ENCODE measurements at regions not wholly inside any gene's neighbourhood (a gene's known extent, or its start where the extent isn't known, plus 50 kb on each side); places are given as distances from the start of the nearest gene placed in this dataset.

DNA sequence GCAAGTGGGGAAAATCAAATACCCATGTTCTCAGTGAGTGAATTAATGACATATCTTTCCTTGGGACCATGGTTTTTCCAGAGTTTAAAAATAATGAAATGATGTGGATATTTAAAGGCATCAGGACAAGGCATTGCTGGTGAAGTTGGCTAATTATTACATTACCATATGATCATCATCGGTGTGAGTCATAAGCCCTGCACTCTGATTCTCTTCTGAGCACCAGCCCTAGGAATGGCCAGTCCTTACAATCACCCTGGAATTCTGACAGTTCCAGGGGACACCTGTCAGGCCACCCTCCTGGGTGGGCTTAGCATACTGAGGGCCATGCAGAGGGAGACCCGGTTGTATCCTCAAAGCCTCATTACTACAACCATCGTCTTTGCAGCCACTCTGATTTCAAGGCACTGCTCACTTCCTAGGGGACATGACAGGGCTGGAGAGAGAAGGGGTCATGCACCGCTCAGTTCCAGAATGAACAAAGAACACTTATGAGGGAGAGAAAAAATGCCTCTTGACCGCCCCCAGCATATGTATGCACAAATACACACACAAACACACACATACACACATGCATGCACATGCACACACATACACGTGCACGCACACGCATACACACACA lies 365.0 kb downstream of the MIAT start:
- no peak for DNase-seq

DNA sequence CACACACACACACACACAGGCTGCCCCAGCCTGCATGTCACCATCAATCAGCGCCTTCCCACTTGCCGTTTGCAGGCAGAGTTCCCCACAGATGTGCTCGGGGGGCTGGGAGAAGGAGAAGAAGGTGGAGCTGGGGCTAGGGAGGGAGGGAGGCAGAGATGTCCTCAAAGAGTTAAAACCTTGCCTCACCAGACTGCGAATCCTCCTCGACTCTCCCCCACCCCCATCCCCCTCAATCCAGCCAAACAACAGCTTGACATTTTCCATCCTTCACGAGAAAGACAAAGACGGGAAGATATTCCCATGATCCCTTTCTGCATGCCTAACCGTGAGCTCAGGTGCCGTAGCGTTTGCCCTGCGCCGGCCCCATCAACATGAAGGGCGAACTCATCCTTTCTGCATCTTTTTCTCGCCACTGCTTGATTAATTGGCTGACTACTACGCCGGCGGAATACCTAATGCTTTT lies 365.5 kb downstream of the MIAT start:
- no peak for DNase-seq

DNA sequence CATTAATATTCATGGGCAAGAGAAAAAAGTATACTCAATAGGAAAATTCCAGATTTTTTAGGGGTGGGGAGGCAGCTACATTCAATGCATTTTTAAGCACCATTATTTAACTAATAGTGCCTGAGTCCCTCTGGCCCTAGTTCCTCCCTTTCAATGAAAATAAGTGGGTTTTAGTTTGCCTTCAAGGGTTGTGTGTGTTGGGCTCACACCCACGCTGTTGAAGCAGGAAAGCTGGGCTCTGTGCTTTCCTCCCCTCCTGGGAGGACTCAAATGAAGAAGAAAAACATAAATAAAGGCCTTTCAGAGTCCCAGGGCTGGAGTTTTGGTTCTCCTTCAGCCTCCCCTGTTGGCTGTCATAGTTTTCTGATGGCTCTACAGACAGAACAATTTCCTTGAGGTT lies 366.2 kb downstream of the MIAT start:
- no peak for DNase-seq

DNA sequence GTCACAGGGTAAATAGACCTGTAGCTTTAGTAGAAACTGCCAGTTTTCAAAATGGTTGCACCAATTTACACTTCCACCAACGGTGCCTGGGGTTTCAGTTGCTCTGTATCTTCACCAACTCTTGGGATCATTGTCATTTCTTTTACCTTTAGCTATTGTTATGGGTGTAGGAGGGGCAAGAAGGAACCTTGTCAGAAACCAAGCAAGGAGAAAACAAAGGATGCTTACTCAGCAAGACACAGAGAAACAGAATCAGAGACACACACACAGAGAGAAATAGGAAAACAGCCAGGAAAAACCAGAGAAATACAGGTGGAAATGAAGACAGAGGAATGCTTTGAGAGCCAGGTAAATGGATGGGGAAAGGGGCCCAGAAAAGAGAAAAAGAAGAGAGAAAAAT lies 367.6 kb downstream of the MIAT start:
- no peak for DNase-seq

DNA sequence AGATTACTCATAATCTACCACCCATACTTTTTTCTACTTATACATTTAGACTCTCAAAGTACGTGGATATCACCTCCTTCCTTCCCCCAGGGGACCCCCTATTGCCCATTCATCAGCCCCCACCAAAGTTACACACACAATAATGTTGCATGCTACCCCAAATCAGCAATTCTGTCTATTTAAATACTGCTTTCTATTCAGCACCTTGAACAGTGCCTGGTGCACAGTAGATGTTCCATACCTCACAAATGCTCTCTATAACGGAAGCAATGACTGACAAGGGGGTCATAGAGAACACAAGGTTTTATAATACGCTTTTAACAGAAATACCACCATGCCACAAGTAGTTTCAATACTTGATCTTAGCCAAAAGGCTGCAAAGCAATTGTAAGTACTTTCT lies 370.7 kb downstream of the MIAT start:
- DNase-seq: no peak

DNA sequence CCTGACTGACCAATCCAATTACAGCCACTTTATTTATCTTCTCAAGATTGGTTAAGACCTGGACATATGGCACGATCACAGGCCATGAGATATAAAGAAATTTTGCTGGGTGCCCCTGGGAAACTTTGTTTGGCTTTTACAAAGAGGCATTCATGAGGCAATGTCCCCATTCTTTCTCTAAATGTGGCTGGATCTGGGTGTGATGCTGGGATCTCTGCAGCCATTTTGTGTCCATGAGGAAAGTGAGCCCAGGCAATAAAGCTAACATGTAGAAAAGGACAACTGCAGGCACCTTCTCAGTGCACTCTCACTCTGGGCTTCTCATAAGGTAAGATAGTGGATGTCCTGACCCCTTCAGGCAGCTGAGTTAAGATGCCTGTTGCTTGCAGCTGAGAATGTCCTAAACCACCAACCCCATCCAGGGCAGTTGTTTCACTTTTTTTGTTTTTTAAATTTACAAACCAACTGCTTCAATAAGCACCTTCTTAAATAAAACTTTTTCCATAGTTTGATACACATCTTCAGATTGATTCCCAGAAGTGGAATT lies 372.3 kb downstream of the MIAT start:
- DNase-seq: no peak

DNA sequence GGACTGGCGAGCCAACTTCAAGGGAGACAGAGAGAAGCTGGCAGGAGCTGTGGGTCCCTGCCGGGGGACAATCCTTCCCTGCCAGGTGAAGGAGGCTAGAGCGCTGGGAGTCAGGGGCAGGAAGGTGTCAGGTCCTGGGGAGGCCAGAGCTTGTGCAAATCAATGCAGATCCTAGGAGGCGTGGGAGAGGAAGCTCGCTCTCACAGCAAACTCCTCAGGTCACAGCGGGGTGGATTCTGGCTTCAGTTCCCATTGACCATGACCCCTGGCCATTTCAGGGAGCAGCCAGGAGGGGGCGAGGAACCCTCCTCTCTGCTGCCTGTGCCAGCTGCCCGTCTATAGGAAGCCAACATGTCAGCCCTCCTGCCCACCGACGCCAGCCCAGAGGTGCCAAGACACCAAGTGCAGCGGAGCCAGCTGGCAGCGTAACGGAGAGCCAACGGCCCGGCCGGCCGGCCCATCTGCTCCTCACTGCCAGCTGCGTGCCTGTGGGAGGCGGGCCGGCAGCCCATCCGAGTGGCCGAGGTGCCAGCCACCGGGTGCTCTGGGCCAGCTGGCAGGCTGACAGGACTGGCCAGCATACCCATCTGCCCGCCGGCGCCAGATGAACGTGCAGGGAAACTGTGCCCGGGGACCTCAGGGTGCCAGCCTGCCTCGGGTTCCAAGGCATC lies 374.8 kb downstream of the MIAT start:
- no peak for DNase-seq

DNA sequence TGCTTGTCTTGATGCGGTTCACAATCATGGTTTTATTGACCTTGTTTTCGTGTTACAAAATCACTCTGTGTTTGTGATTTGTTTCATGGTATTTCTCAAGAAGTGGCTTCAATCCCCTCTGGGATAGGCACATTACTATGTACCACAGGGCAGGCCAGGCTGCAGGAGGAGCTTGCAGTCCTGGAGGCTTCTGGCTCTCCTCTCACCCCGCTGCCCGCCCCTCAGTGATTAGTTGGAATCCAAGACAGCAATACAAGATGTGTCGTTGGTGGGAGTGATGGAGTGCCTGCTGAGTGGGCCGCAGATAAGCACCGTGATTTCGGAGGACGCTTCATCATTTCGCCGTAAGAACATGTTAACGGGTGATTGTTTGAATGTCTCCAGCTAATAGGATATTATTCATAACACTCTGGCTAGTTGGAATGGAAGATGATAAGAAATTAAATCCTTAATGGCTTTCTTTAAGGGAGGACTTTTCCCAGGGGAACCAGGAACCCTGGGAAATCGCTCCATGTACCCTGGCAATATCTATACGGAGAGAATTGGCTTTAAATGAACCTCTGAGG lies 384.4 kb downstream of the MIAT start:
- DNase-seq: no peak

DNA sequence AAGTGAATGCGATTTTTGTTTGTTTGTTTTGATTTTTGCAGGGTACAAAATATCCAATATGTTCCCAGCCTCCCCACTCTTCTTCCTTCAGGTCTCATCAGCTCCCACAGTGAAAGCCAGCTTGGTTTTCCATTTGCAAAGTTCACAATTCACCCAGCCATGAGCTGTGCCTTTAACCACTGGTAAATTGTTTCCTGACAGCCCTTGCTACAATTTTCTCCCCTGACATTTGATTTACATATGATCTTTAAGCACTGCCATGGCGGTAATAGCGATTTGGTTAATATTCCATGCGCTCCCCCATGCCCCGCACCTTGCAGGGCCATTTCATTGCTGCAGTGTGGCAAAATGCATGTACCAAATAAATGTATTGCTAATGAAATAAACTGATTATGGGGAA lies 385.9 kb downstream of the MIAT start:
- DNase-seq: no peak

DNA sequence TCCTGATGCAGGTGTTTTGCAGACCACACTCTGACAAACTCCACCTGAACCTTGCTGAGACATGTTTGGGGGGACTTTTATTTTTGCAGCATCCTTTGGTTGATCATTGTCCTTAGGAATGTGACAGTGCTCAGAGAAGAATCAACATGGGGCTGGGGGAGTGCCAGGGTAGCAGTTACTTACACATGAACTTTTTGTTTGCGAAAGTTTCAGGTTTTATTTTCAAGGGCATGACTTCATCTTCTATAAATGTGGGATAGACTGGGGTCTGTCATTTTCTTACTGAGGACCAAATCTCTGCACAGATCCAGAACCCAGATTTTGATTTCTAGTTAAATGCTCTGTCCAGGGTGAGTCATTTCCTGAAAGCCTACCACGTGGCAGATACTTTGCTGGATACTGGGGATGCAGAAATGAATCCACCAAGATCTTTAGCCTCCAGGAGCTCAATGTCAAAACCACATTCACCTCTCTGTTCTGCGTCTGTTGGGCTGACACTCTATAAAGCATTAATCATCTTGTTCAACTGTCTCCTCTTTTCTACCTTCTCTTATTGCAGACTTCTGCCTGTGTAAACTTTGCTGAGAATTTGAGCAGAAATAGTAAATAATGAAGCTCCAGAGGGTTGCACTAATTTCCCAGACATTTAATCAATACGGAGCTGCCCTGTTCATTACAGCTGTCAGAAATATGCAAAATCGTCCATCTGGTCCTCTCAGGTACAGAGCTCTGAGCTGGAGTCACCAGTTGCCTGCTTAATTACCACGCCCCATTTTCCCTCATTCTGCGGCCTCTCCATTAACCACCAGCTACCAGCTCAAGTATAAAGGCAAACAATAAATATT lies 387.9 kb downstream of the MIAT start:
- no peak for DNase-seq

DNA sequence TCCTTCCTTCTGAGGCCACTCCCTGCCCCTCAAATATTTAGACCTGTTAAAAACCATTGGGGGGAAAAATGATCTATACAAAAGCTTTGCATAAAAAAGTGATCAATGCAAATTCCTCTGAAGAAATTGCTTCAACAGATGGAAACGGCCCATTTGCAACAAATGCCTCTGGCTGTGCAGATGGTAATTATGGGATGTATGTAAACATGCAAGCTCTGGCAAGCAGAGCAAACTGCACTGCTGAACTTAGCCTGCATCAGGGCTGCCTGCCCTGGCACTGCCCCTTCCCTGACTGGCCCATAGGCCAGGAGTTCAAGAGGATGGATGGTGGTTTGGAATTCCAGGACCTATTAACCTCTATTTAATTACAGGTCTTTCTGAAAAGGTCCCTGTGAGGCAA lies 388.7 kb downstream of the MIAT start:
- no peak for DNase-seq

DNA sequence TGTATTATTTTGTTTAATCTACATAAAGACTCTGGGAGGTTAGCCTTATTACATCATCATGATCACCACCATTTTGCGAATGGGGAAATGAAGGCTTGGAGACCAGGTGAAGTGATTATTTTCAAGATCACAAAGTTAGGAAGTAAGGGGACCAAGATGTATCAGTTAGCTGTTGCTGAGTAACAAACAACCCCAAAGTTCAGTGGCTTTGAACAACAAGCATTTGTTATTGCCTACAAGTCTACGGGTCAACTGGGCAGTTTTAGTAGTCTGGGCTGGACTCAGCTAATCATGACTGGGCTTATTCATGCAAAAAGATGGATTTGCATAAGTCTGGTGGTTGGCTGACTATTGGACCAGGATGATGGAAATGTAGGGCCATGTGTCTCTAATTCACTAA lies 389.2 kb downstream of the MIAT start:
- no peak for DNase-seq

DNA sequence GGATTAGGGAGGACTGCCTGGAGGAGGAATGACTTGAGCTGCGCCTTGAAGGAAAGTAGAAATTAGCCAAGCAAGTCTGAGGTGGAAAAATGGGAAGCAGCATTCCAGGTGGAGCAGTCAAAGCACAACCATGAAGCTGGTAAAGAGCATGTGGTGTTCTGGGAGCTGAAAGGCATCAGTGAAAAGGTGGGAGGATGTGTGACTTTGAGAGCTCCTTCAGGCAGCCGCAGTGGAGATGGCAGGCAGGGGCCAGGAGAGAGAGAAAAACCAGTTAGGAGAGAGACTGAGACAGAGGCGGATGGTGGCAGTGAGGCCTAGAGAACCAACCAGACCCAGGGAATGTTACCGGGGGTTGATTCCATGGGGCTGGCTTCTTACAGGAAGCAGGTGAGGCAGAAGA lies 393.4 kb downstream of the MIAT start:
- DNase-seq: no peak

DNA sequence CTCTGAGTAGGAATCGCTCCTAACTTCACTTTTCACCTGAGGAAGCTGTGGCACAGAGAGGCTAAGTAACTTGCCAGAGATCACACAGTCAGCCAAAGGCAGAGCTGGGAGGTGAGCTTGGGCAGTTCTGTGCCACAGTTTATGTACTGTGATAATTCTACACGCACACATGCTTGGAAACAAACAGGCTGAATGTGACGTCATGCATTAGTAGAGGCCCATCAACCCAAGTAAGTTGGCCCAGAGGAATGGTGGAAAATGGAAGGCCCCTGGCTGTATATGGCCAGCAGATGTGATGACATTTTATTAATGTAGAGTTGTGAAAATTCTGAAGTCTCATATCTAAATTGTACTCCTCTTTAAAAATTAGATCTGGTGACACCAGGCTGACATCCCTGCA lies 394.0 kb downstream of the MIAT start:
- no peak for DNase-seq

DNA sequence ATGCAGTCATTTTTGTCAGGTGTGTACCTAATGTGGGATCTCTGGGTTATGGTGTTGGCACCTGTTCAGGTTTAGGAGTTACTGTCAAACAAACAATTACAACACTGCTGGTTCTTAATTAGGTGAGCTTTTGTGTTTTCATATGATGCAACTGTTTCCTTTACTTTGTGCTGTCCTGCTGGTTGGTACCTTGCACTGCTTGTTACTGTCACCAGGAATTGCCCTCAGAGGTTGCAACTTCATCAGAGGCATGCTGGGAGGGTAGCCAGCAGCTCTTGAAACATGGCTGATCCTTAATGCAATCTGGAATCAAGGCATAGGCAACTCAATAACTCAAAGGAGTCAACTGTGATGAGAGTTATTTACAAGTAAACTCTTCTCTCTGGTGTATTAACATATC lies 400.3 kb downstream of the MIAT start:
- DNase-seq: no peak

DNA sequence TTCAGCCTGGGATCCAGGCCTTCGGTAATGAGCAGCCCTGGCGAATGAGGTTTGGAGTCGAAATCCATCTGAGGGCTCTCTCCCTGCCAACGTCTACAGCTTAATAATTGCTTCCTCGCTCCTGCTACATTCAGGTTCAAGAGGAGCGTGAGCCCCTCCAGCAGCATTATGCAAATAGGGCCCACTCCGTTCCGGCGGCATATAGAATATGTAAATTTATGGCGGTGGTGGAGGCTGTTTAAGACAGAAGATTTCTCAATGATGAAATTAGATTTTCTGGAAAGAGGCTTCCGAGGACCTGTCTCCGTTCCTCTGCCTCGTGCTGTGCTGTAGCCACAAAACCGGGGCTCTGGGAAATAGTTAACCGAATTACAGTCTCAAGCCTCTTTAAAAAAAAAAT lies 402.8 kb downstream of the MIAT start:
- DNase-seq: no peak

DNA sequence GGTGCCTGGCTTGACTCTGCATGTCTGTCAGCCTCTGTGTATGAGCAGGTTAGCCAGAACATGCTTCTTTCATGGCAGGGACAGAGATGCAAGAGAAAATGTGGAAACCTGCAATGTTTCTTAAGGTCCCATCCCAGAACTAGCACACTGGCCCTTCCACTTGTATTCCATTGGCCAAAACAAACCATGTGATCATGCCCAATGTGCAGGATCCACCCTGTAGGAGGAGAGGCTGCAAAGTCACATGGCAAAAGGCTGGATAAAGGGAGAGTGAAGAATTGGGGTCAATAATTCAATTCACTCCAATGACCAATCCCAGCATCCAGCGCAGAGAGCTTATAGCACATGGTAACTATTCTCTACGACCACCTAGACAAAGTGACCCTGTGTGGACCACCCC lies 405.5 kb downstream of the MIAT start:
- DNase-seq: no peak

DNA sequence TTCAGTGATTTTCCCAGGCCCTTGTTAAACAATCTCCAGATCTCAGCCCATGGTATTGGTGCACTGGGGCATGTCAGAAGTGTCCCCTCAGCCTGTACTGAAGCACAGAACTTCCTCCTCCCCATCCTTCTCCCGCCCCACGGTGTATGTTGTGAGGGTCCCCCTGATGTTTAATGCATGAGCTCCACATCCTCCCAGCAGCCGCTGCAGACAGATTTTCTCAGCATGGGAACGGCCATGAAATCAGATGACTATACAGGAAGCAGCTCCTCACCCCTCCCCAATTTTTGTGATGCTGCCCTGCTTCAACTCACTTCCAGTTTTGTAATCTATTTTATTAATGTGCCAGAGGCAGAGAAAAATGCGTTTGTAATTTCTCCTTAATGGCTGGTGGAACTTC lies 406.0 kb downstream of the MIAT start:
- DNase-seq: no peak

DNA sequence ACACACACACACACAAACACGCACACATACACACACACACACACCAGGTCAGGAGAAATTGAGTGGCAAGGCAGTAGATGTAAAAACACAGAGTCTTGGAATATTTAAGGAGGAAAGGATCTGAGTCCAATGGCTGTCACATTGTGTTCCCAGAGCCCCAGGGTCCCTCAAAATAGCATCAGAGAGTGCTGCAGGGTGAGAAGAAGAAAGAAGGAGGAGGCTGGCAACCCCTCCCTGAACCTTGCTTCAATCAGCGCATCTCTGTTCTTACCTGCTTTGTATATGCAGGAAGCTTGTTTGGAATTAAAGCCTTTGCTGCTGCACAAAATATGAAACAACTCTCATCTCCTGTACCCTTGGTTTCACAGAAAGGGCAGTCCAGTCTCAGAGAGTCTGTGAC lies 406.5 kb downstream of the MIAT start:
- DNase-seq: no peak

DNA sequence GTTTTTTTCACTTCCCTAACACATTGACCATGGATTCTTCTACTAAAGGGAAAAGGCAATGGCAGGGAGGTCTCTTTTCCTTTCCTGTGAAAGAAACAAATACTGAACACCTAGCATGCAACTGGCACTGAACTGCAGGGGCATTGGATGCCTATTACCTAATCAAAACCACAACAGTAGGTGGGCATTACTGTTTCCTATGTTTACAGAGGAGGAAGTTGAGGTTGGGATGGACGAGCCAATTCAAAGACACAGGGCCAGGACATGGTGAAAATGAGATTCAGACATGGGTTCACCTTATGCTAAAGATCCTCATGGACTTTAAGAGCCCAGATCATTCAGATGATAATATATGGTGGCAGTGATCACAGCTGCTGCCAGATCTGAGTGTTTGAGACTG lies 407.0 kb downstream of the MIAT start:
- DNase-seq: no peak

DNA sequence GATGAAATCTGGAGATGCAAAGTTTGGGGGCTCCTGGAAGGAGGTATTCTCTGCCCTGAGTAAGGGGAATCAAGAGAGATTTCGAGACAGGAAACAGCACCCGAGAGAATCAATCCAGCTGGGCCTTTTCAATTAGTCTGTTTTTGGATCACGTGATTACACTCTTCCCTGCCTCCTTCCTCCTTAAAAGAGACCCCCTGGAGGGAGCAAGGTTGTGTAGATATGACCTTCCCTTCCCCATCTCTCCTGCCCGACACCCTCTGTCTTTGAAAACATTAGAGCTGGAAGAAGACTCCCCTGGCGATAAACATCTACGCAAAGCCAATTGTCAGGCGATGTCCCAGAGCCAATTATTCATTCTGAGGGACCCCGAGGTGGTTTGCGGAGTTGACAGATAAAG lies 407.9 kb downstream of the MIAT start:
- DNase-seq: no peak

DNA sequence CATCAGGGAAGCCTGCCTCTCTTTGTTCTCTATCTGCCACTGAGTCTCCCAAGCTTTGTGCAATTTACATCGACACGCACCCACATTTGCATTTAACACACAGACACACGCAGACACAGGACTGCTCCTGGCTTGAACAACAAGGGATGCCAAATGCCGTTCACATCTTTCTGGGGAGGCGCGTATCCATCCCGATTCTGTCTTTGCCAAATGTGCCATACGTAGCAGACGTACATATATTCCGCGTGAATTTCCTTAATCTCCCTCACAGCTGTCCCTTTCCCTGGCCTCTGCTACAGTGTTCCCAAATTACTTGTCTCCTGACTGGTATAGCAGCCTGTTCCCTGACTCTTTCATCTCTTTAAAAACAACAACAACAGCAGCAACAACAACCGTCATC lies 409.5 kb downstream of the MIAT start:
- no peak for DNase-seq

DNA sequence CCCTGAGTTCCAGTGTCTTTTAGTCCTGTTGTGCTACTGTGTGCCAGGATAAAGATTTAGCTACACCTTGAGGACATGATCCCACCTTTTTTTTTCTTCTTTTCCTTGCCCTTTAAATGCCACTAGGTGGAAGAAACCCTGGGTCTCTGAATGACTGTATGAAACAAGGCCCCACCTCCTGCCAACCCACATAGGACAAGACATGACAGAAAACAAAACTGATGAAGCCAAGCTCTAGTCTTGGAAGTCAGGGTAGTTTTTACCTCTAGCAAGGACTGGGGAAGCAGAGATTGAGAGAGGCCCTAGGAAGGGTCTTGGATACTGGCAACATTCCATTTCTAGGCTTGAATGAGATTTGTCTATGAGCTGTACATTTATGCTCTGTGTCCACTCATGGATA lies 410.7 kb downstream of the MIAT start:
- no peak for DNase-seq

DNA sequence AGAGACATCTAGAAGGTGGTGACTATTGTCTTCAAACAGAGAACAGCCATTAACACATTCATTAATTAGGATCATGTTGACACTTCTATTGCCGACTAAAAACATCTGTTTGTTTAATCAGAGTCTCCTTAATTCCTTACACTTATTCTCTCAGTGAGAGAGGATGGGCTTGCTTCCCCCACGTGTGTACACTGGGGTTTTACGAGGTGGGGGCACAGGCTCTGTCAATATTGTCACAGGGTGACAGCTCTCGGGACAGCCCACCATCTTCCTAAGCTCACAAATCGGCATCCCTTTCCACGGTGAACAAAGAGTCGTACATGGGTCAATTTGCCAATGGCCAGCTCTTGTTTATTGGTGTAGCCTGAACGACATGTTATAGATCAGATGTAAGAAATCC lies 413.2 kb downstream of the MIAT start:
- no peak for DNase-seq
